OCI-LY1 (cell line): ENCODE measurements at regions not wholly inside any gene's neighbourhood (a gene's known extent, or its start where the extent isn't known, plus 50 kb on each side); places are given as distances from the start of the nearest gene placed in this dataset.

Experiments used
- CTCF ChIP-seq: fragments of 200-600 bp; sonication (generic), shearing (Covaris generic); IDR thresholded peaks from 2 replicates; pipeline ENCODE4 v1.5.1; 2017; ENCODE audit warnings: mild to moderate bottlenecking, antibody characterized with exemption, low read length, moderate library complexity, mixed read lengths
- EZH2 ChIP-seq: fragments of 200-600 bp; sonication (generic), shearing (Covaris generic); IDR thresholded peaks from 2 replicates; pipeline ENCODE4 v1.8.0; 2017; ENCODE audit warnings: borderline replicate concordance, mixed run types, mild to moderate bottlenecking, antibody characterized with exemption, low read length, moderate library complexity, mixed read lengths

- TF ChIP-seq CTCF = peak; percentile 59
- no peak for TF ChIP-seq EZH2
Observed at GRCh38 chr6:165729307-165729936, 66.4 kb upstream of the PDE10A start.
